HG03025 (cell line): ENCODE measurements at regions not wholly inside any gene's neighbourhood (a gene's known extent, or its start where the extent isn't known, plus 50 kb on each side); places are given as distances from the start of the nearest gene placed in this dataset.

Experiments
- ATAC-seq: cut with Tn5 transposase; IDR thresholded peaks from one replicate; pipeline ENCODE4 v1.9.1; 2021; ENCODE audit warnings: mild to moderate bottlenecking, moderate library complexity; ENCODE audit not compliant: unreplicated experiment, low FRiP score

DNA sequence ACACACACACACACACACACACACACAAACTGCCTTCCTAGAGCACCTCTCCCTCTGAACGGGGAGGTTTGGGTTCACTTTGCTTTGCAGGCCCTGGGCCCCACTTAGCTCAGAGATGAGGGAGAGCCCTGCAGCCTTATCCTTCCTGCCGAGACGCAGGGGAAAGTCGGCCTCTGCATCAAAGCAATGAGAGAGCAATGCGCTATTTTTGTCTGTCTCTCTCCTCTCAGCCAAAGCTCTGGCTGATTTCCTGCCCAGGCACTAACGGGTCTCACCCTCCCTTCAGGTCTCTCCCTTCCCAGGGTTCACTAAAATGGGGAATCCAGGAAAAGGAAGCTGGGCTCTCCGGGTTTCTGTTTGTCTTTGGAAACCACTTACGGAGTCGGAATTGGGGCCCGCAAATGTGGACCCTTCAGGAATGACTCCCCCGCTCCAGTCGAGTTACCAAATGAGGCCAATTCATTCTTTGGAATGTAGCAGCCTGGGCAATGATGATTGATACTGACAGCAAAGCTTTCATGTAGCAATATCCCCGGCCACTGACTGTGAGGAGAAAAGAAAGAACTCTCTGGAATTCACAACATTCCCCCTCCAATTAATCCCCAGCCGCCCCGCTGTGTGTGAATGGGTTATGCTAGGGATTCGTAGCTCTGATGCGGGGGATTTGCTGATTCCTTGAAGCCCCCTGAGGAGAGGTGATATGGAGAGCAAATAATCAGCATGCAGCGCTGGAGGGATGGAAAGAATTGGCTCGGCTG lies 61.5 kb upstream of the WLS start:
- no peak for ATAC-seq

DNA sequence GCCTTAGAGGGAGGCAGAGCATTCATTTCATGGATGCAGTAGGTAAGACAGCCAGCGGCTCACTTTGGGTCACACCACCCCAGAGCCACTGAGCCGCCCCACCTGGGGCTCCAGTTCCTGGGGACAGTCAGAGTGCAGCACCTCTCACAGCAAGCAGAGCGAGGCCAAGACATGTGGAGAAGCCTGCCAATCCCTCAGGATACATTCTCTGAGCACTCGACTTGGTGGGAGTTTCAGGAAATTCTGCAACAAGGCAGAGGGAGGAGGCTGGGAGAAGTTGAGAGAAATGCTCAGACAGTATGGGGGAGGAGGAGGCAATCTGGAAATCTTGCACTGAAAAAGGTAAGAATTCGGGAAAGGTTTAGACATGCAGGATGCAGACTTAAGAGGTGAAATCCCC lies 60.8 kb upstream of the WLS start:
- ATAC-seq, result no peak

DNA sequence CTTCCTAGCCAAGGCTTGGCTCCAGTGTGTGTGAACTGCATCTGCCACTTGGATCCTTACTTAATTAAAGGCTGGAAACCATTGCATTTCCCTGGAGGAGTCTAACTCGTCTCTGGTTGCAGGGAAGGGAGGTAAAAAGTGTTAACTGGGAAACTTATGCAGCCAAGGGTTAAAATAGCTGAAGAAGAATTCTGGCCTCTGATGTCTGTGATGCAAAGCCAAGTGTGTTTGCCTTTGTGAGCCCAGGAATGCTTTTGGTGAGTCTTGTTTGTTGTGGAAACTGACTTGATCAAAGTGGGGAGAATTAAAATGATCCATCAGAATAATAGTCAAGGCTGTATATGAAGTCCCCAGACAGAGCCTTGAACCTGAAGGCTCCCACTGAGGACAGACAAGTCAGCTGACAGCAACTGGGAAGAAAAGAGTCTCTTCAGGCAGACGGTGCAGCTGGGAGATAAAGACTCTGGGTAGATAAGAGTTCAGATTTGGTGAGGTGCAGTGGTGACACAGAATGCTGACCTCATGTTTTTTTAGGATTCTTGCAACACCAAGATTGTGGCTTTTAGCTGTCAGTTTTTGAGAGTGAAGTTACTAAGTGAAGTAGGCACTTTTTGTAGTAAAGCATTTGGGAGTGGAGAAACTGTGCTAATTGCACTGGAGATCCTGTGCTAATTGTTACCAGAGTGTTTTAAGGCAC lies 59.5 kb upstream of the WLS start:
- no peak for ATAC-seq

DNA sequence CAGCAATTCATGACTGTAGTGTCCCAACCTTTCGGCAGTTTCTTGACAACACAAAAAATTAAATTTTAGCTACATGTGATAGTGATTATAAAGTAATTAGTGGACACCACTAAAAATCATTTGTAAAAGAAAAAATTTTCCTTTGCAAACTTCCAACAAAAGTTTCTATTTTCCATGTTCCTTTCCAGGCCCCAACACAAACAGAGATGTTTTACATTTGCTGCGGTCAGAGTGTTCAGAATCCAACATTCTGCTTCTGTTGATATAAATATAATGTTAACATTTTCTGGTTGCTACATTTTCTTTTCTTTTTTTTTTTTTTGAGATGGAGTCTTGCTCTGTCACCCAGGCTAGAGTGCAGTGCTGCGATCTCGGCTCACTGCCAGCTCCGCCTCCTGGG lies 54.9 kb upstream of the WLS start:
- ATAC-seq, result no peak

DNA sequence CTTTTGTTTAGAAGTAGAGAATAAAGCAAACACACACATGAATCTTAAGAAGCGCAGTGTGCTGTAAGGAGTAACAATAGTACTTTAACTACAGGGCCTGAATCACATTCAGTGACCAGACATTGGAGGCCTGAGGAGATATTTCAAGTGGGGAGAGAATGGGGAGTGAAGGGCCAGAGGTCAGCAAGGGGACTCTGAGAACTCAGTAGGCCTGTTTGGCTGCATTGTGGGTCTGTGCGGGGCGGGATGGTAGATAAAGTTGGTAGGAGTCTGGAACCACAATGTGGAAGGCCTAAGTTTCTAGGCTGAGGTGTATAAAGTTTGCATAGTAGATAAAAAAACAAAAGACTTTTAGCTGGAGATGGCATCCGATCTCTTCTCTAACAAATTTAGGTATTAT lies 52.7 kb upstream of the WLS start:
- ATAC-seq, result no peak

DNA sequence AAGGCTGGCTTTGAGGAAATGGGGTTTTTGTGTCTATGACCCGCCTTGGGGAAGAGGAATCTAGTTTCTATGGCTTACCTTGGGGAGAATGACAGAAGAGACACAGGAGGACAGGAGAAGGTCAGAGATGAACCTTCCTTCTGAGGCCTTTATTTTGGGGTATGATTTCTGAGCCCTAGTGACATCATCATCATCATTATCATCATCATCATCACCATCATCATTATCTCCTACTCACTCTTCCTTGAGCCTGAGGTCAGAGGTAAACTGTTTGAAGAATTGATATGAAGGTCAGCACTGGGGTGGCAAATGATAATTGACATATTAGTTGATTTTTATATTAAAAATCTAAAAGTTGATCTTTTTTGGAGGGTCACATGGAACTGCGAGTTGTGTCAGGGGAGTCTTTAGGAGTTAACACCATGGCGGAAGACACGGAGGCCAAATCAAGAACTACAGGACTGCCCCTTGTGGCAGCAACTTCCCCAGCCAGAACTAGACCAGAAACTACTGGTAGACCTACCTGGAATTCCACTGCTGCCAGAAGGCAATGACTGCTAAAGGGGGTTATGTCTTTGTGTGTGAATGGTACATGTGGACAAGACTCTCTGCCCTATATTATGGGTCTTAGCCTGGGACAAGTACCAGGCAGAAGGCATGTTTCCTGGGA lies 49.8 kb upstream of the WLS start:
- ATAC-seq, result no peak
